Immature natural killer cell (primary cell): ENCODE measurements at regions not wholly inside any gene's neighbourhood (a gene's known extent, or its start where the extent isn't known, plus 50 kb on each side); places are given as distances from the start of the nearest gene placed in this dataset.

ENCODE experiments used
- DNase-seq, 3 donors: peaks; one replicate each; pipeline ENCODE4 v3.0.0; 2022; ENCODE audit warnings: mixed read lengths in 1 of 3
- H3K27ac Mint-ChIP-seq, 6 donors: one replicate each; pipeline ENCODE4 v1.8.0; 2020; ENCODE audit warnings: mixed read lengths in 6 of 6, mild to moderate bottlenecking in 5 of 6, inconsistent platforms in 4 of 6, moderate library complexity in 3 of 6
- H3K27me3 Mint-ChIP-seq, 3 donors: one replicate each; pipeline ENCODE4 v1.8.0; 2020 to 2021; ENCODE audit warnings: low read depth in 3 of 3, mild to moderate bottlenecking in 3 of 3, mixed read lengths in 3 of 3, moderate library complexity in 3 of 3, inconsistent platforms in 1 of 3
- H3K36me3 Mint-ChIP-seq, 3 donors: one replicate each; pipeline ENCODE4 v1.8.0; 2020; ENCODE audit warnings: mixed read lengths in 3 of 3, inconsistent platforms in 2 of 3, mild to moderate bottlenecking in 2 of 3
- H3K4me1 Mint-ChIP-seq, 2 donors: one replicate each; pipeline ENCODE4 v1.8.0; 2020; ENCODE audit warnings: inconsistent platforms in 2 of 2, mild to moderate bottlenecking in 2 of 2, mixed read lengths in 2 of 2, moderate library complexity in 1 of 2
- H3K4me3 Mint-ChIP-seq, 5 donors: one replicate each; pipeline ENCODE4 v1.8.0; 2020; ENCODE audit warnings: mild to moderate bottlenecking in 5 of 5, mixed read lengths in 5 of 5, inconsistent platforms in 3 of 5, moderate library complexity in 3 of 5
- H3K9me3 Mint-ChIP-seq, 6 donors: one replicate each; pipeline ENCODE4 v1.8.0; 2020; ENCODE audit warnings: mild to moderate bottlenecking in 6 of 6, mixed read lengths in 6 of 6, inconsistent platforms in 4 of 6, moderate library complexity in 3 of 6

GRCh38 chr3:106908181-106908938, 468.9 kb upstream of the CCDC54 start:
- no peaks in the 10 kb centered on the region for H3K36me3 Mint-ChIP-seq
- no peak overlapping the region for H3K4me3 Mint-ChIP-seq
- no peak overlapping the region for H3K27ac Mint-ChIP-seq
- H3K4me1 Mint-ChIP-seq = no peaks in the 10 kb centered on the region
- peaks cover 4 to 11% (median 5%) of the 10 kb centered on the region in 6 donors for H3K9me3 Mint-ChIP-seq
- peaks cover 0 to 3% (median 0%) of the 10 kb centered on the region in 3 donors for H3K27me3 Mint-ChIP-seq
- DNase-seq = no peak

GRCh38 chr3:106913111-106913698, 464.0 kb upstream of the CCDC54 start:
- Mint-ChIP-seq H3K4me1 (no peaks in the 10 kb centered on the region), H3K27ac (no peak overlapping the region), H3K27me3 (peaks cover 0 to 3% (median 0%) of the 10 kb centered on the region in 3 donors), H3K9me3 (peaks cover 0 to 11% (median 4%) of the 10 kb centered on the region in 6 donors), H3K36me3 (no peaks in the 10 kb centered on the region), H3K4me3 (no peak overlapping the region)
- DNase-seq = no peak

- peaks cover 0 to 10% (median 4%) of the 10 kb centered on the region in 6 donors for H3K9me3 Mint-ChIP-seq
- no peak overlapping the region for H3K4me3 Mint-ChIP-seq
- H3K4me1 Mint-ChIP-seq = no peaks in the 10 kb centered on the region
- H3K27me3 Mint-ChIP-seq = peaks cover 0 to 3% (median 0%) of the 10 kb centered on the region in 3 donors
- DNase-seq = no peak
- no peak overlapping the region for H3K27ac Mint-ChIP-seq
- H3K36me3 Mint-ChIP-seq = no peaks in the 10 kb centered on the region
Measured at GRCh38 chr3:106913966-106914365, 463.3 kb upstream of the CCDC54 start.

GRCh38 chr3:106920609-106921008, 456.6 kb upstream of the CCDC54 start:
- no peak for DNase-seq
- no peak overlapping the region for H3K4me3 Mint-ChIP-seq
- peaks cover 0 to 4% (median 2%) of the 10 kb centered on the region in 6 donors for H3K9me3 Mint-ChIP-seq
- H3K4me1 Mint-ChIP-seq = no peaks in the 10 kb centered on the region
- no peaks in the 10 kb centered on the region for H3K27me3 Mint-ChIP-seq
- no peak overlapping the region for H3K27ac Mint-ChIP-seq
- no peaks in the 10 kb centered on the region for H3K36me3 Mint-ChIP-seq

- no peaks in the 10 kb centered on the region for H3K4me1 Mint-ChIP-seq
Measured at GRCh38 chr3:106929081-106929480, 448.2 kb upstream of the CCDC54 start.

GRCh38 chr3:106930086-106930485, 447.2 kb upstream of the CCDC54 start:
- Mint-ChIP-seq H3K27ac (no peak overlapping the region), H3K4me3 (no peak overlapping the region), H3K9me3 (peaks cover 0 to 8% (median 3%) of the 10 kb centered on the region in 6 donors), H3K4me1 (no peaks in the 10 kb centered on the region), H3K36me3 (no peaks in the 10 kb centered on the region), H3K27me3 (no peaks in the 10 kb centered on the region)
- no peak for DNase-seq

More at GRCh38 chr3:106929081-106929480, 448.2 kb upstream of the CCDC54 start:
- Mint-ChIP-seq H3K36me3 (no peaks in the 10 kb centered on the region), H3K9me3 (peaks cover 0 to 8% (median 3%) of the 10 kb centered on the region in 6 donors), H3K27me3 (no peaks in the 10 kb centered on the region), H3K27ac (no peak overlapping the region), H3K4me3 (no peak overlapping the region)
- no peak for DNase-seq

- Mint-ChIP-seq H3K4me1 (no peaks in the 10 kb centered on the region), H3K36me3 (no peaks in the 10 kb centered on the region), H3K4me3 (no peak overlapping the region), H3K27me3 (no peaks in the 10 kb centered on the region), H3K27ac (no peak overlapping the region), H3K9me3 (peaks cover 0 to 8% (median 3%) of the 10 kb centered on the region in 6 donors)
- DNase-seq = no peak
Measured at GRCh38 chr3:106931904-106932303, 445.3 kb upstream of the CCDC54 start.

- no peaks in the 10 kb centered on the region for H3K4me1 Mint-ChIP-seq
- no peaks in the 10 kb centered on the region for H3K36me3 Mint-ChIP-seq
- DNase-seq = no peak
- H3K4me3 Mint-ChIP-seq = no peak overlapping the region
- no peaks in the 10 kb centered on the region for H3K27me3 Mint-ChIP-seq
- no peak overlapping the region for H3K27ac Mint-ChIP-seq
- H3K9me3 Mint-ChIP-seq = peaks cover 0 to 5% (median under 1%) of the 10 kb centered on the region in 6 donors
Measured at GRCh38 chr3:106936337-106936736, 440.9 kb upstream of the CCDC54 start.

GRCh38 chr3:106942051-106942450, 435.2 kb upstream of the CCDC54 start:
- H3K9me3 Mint-ChIP-seq = peaks cover 0 to 7% (median 2%) of the 10 kb centered on the region in 6 donors
- no peaks in the 10 kb centered on the region for H3K27me3 Mint-ChIP-seq
- no peak overlapping the region for H3K27ac Mint-ChIP-seq
- no peaks in the 10 kb centered on the region for H3K36me3 Mint-ChIP-seq
- no peaks in the 10 kb centered on the region for H3K4me1 Mint-ChIP-seq
- DNase-seq = no peak
- no peak overlapping the region for H3K4me3 Mint-ChIP-seq

- H3K27ac Mint-ChIP-seq = no peak overlapping the region
- peaks cover 0 to 9% (median 2%) of the 10 kb centered on the region in 6 donors for H3K9me3 Mint-ChIP-seq
- H3K36me3 Mint-ChIP-seq = no peaks in the 10 kb centered on the region
- no peak for DNase-seq
- H3K4me1 Mint-ChIP-seq = no peaks in the 10 kb centered on the region
- H3K27me3 Mint-ChIP-seq = no peaks in the 10 kb centered on the region
- no peak overlapping the region for H3K4me3 Mint-ChIP-seq
Measured at GRCh38 chr3:106943071-106943470, 434.2 kb upstream of the CCDC54 start.

- H3K4me1 Mint-ChIP-seq = no peaks in the 10 kb centered on the region
- no peak overlapping the region for H3K27ac Mint-ChIP-seq
- H3K9me3 Mint-ChIP-seq = peaks cover 0 to 9% (median under 1%) of the 10 kb centered on the region in 6 donors
Measured at GRCh38 chr3:106945435-106945834, 431.8 kb upstream of the CCDC54 start.

GRCh38 chr3:106946866-106947265, 430.4 kb upstream of the CCDC54 start:
- no peaks in the 10 kb centered on the region for H3K27me3 Mint-ChIP-seq
- no peak overlapping the region for H3K27ac Mint-ChIP-seq

More at GRCh38 chr3:106945435-106945834, 431.8 kb upstream of the CCDC54 start:
- Mint-ChIP-seq H3K4me3 (no peak overlapping the region), H3K36me3 (no peaks in the 10 kb centered on the region), H3K27me3 (no peaks in the 10 kb centered on the region)
- no peak for DNase-seq

GRCh38 chr3:106957029-106957428, 420.2 kb upstream of the CCDC54 start:
- Mint-ChIP-seq H3K4me1 (no peaks in the 10 kb centered on the region), H3K9me3 (peaks cover 4 to 27% (median 11%) of the 10 kb centered on the region in 6 donors), H3K4me3 (no peak overlapping the region), H3K36me3 (no peaks in the 10 kb centered on the region), H3K27me3 (peaks cover 0 to 4% (median 0%) of the 10 kb centered on the region in 3 donors), H3K27ac (no peak overlapping the region)
- no peak for DNase-seq

More at GRCh38 chr3:106946866-106947265, 430.4 kb upstream of the CCDC54 start:
- no peak for DNase-seq
- H3K4me1 Mint-ChIP-seq = no peaks in the 10 kb centered on the region
- no peaks in the 10 kb centered on the region for H3K36me3 Mint-ChIP-seq
- no peak overlapping the region for H3K4me3 Mint-ChIP-seq
- H3K9me3 Mint-ChIP-seq = peaks cover 0 to 9% (median under 1%) of the 10 kb centered on the region in 6 donors

GRCh38 chr3:106962993-106963392, 414.2 kb upstream of the CCDC54 start:
- DNase-seq = no peak
- no peak overlapping the region for H3K27ac Mint-ChIP-seq
- no peaks in the 10 kb centered on the region for H3K4me1 Mint-ChIP-seq
- no peak overlapping the region for H3K4me3 Mint-ChIP-seq
- H3K36me3 Mint-ChIP-seq = no peaks in the 10 kb centered on the region
- H3K27me3 Mint-ChIP-seq = no peaks in the 10 kb centered on the region
- H3K9me3 Mint-ChIP-seq = peaks cover 0 to 11% (median 1%) of the 10 kb centered on the region in 6 donors
